ENCODE measurements at regions not wholly inside any gene's neighbourhood (a gene's known extent, or its start where the extent isn't known, plus 50 kb on each side); places are given as distances from the start of the nearest gene placed in this dataset. TPM values are rescaled to one million over a fixed set of nuclear protein-coding genes. Genes with fewer than 3 reads are reported as not detected.
"Not testable (repeated sequence)": the region's sequence is repeated elsewhere in the genome, so short reads cannot be mapped to it uniquely, and the experiment has no call there.

- DNase-seq (ENCODE audit: low spot score); intact Hi-C loops (cut with DNase I): not testable (repeated sequence)
These were observed 167.2 kb downstream of the AVL9 start for GRCh38 chr7:32662509-32662908.

GRCh38 chr7:32661929-32662328, 166.6 kb downstream of the AVL9 start:
- intact Hi-C loops (cut with DNase I) = no loop called here

GRCh38 chr7:32661501-32661900, 166.2 kb downstream of the AVL9 start:
- intact Hi-C loops (cut with DNase I) = no loop called here
- no peak for DNase-seq (ENCODE audit: low spot score)

More at GRCh38 chr7:32661929-32662328, 166.6 kb downstream of the AVL9 start:
- DNase-seq (ENCODE audit: low spot score) = no peak

DNA sequence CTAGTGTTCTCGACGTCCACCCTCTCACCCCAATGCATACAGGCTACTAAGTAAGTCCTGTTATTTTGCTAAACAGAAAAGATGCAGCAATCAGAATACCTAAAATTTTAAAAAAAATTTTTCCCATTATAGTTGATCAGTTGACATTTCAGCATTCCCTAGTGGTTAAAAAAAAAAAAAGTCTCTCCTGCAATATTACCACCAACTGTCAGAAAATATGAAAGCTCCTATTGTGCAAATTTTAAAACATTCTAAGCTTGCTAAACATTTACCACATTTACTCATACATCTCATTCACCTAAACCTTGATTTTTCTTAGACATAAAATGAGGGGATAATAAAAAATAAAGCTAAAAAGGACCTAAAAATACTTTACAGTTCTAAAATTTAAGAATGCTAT, 165.6 kb downstream of the AVL9 start:
- intact Hi-C loops (cut with DNase I) = no loop called here
- DNase-seq (ENCODE audit: low spot score) = no peak

- no peak for DNase-seq (ENCODE audit: low spot score)
- intact Hi-C loops (cut with DNase I) = no loop called here
These were observed 164.6 kb downstream of the AVL9 start for GRCh38 chr7:32659853-32660252.

DNA sequence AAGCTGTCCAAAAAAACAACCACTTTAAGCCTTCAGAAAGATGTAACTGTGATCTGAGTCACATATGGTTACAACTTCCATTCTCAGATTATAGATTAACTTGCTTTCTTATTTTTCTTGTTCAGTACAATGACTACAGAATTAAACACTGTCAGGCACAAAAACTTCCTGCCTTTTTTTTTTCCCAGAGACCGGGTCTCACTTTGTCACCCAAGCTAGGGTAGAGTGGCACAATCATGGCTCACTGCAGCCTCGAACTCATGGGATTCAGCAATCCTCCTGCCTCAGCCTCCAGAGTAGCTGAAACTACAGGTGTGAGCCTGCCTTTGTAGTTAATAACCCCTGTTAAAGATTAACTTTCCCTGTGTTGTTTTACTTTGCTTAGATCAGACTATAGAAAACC, 163.2 kb downstream of the AVL9 start:
- no peak for DNase-seq (ENCODE audit: low spot score)
- intact Hi-C loops (cut with DNase I) = no loop called here

DNA sequence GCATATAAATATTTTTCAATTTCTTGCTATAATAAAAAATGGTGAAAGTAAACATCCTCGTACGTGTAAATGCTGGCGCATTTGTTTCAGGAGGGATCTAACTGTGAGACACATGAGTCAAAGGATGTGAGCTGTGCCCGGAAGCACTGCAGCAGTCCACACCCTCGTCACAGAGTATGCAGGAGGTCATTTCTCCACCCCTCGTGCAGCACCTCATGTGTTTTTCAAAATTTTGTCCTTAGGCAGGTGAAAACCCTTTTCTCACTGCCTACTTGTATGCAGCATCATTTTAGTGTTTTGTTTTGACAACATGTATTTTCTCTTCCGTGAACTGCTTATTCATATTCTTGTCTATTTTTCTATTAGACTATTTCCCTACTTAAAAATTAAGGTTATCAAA, 162.7 kb downstream of the AVL9 start:
- intact Hi-C loops (cut with DNase I) = no loop called here
- no peak for DNase-seq (ENCODE audit: low spot score)

DNA sequence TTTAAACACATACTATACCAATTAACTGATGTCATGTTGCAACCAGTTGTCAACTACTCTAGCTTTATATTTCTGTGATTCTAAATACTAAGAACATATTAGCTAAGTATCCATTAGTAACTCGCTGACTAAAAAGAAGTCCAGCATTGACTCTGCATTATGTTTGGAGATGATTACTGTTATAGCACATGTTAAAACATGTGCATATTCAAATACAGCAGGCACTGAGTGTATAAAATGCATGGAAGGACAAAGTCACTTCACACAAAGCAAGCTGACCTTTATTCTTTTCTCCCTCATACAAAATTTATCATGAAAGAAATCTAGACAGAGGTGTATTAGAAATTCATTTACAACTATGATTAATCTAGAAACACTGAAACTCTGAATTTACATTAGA, 159.3 kb downstream of the AVL9 start:
- intact Hi-C loops (cut with DNase I); DNase-seq (ENCODE audit: low spot score): not testable (repeated sequence)

DNA sequence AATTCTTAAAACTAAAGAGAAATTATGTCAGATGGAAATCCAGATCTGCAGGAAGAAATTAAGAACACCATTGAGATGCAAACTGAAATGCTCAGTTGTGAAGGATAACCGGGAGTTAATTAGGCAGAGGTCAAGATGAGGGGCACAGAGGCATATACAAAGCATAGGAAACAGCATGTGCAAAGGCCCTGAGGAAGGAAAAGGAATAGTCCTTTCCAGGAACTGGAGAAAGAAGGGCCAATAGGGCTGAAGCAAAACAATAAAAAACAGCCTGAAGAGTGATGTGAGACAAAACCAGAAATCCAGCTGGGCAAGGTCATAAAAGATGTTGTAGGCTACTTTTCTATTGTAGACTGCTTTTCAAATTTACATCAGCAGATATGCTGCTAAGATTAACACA, 155.1 kb downstream of the AVL9 start:
- DNase-seq (ENCODE audit: low spot score); intact Hi-C loops (cut with DNase I): not testable (repeated sequence)

DNA sequence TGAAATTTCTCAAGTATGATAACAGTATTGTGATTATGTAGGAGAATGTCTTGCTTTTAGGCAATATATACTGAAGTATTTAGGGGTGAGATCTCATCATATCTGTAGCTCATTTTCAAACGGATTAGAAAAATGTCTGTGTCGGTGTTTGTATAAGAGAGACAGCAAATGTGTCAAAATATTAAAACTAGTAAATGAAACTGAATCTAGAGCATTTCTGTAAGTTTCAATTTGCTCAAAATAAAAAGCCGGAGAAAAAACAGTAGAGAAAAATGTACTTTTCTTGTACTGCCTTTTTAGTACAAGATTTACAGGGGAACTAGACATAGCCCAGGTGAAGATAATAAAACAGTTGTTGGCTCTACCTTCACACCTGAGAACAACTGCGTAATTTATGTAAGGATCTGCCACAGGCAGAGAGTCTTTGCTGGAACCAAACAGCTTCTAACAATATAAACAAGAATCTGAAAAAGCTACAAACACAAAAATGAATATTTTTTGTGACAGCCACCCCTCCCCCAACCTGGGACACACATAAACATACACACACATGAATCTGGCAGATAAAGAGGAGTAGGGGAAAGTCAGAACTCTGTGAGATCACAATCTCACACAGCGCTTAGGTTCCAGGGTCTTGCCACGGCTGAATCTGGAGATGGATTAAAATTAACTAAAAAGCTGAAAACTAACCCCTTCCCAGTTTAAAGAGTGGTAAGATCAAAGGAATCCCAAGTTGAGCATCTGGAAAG, 153.3 kb downstream of the AVL9 start:
- intact Hi-C loops (cut with DNase I) = no loop called here
- no peak for DNase-seq (ENCODE audit: low spot score)

GRCh38 chr7:32645255-32645654, 150.0 kb downstream of the AVL9 start:
- intact Hi-C loops (cut with DNase I); DNase-seq (ENCODE audit: low spot score): not testable (repeated sequence)

DNA sequence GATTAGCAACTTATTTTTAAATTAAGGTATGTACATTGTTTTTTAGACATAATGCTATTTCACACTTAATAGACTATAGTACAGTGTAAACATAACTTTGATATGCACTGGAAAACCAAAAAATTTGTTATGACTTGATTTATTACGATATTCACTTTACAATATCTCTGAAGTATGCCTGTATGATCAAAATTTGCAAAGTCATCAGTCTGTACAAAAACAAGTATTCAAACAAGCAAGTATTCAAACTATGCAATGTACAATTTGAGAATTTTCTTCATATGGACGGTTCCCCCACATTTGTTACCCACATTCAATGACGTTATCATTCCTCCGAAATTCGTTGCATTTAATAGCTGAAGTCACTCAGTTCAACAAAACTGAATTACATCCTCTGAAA, 147.9 kb downstream of the AVL9 start:
- intact Hi-C loops (cut with DNase I) = no loop called here
- DNase-seq (ENCODE audit: low spot score) = no peak

GRCh38 chr7:32639122-32639521, 143.8 kb downstream of the AVL9 start:
- DNase-seq (ENCODE audit: low spot score) = no peak
- intact Hi-C loops (cut with DNase I) = no loop called here

DNA sequence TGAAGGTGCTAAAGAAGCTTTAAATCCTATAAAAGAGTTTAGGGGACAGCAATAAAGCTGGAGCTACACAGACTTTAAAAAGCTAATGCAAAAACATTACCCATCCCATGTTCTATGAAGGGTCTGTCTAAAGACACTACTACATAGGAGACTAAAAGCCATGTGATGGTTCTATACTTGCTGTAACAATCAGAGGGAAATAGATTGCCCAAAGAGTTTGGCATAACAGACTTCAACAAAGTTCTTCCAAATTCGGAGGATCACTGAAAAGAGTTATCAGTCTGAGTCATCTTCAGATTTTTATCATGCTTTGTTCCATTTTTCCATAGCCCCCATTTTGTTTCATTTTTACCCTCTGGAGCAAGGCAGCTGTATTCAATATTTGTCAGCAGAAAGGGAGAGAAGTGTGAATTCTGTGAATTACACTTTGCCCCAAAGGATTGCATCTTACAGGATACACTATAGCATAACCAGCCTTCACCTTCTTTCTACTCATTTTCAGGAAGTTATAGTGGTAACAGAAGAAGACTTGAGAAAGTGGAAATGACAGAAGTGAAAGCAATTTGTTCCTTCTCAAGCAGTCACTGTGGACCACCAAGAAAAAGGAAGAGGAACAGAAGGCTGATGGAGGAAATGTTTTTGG, 143.3 kb downstream of the AVL9 start:
- DNase-seq (ENCODE audit: low spot score); intact Hi-C loops (cut with DNase I): not testable (repeated sequence)

Small RNA genes lying in the stretch of these regions (microRNA-seq; reads per million reads assigned to microRNA genes)
- gene MIR550A2 (not detected), gene MIR550B2 (not detected)
